SK-N-SH (cell line): ENCODE measurements at regions not wholly inside any gene's neighbourhood (a gene's known extent, or its start where the extent isn't known, plus 50 kb on each side); places are given as distances from the start of the nearest gene placed in this dataset.

Source experiments
- CTCF ChIA-PET: fragments of 300-600, 350-600 bp; formaldehyde crosslinking; extraction: SDS; loops from one replicate; lab custom pipeline; 2021; lab: Yijun Ruan, JAX
- POLR2A ChIA-PET: fragments of 350-600 bp; sonication (Branson Sonifier 250); formaldehyde crosslinking; extraction: SDS; loops from one replicate; lab custom pipeline; 2020; ENCODE audit warnings: antibody characterized with exemption, inconsistent platforms; lab: Yijun Ruan, JAX
- DNase-seq: peaks from one replicate; pipeline ENCODE4 v3.0.0; 2012
- H2AFZ ChIP-seq: fragments of 200-600 bp; sonication (generic); 2 replicates; pipeline ENCODE4 v1.8.1; 2016; ENCODE audit warnings: antibody characterized with exemption, mild to moderate bottlenecking, low read depth
- H3F3A ChIP-seq: fragments of 200-600 bp; sonication (generic); replicated peaks from 2 replicates; pipeline ENCODE3; 2016; ENCODE audit warnings: antibody characterized with exemption, mild to moderate bottlenecking; ENCODE audit not compliant: insufficient read depth
- H3K27ac ChIP-seq, 2 experiments: fragments of 200-500 bp in 1 of 2; fragments of 200-600 bp in 1 of 2; sonication (Bioruptor generic) in 1 of 2; sonication (generic), shearing (Covaris generic) in 1 of 2; 2 replicates each; pipeline versions ENCODE4 v1.5.1 to v1.6.1; 2014 to 2016; ENCODE audit warnings: low read depth in 2 of 2, inconsistent platforms in 1 of 2, low read length in 1 of 2, mild to moderate bottlenecking in 1 of 2, mixed read lengths in 1 of 2
- H3K27me3 ChIP-seq: fragments of 200-600 bp; sonication (generic), shearing (Covaris generic); 2 replicates; pipeline ENCODE4 v1.6.1; 2016; ENCODE audit warnings: mixed run types; ENCODE audit not compliant: insufficient read depth
- H3K36me3 ChIP-seq, 2 experiments: fragments of 200-500 bp in 1 of 2; fragments of 200-600 bp in 1 of 2; sonication (Bioruptor generic) in 1 of 2; sonication (generic) in 1 of 2; replicated peaks in 1 of 2; 2 replicates each; pipeline versions ENCODE3 to v1.5.1; 2014 to 2016; ENCODE audit warnings: low read length in 1 of 2, mild to moderate bottlenecking in 1 of 2; ENCODE audit not compliant: insufficient read depth in 2 of 2, control insufficient read depth in 1 of 2
- H3K4me1 ChIP-seq, 2 experiments: fragments of 200-500 bp in 1 of 2; fragments of 200-600 bp in 1 of 2; sonication (Bioruptor generic) in 1 of 2; sonication (generic), shearing (Covaris generic) in 1 of 2; 2 replicates each; pipeline versions ENCODE4 v1.5.1 to v1.6.1; 2014 to 2016; ENCODE audit warnings: low read depth in 1 of 2, low read length in 1 of 2, mixed run types in 1 of 2; ENCODE audit not compliant: insufficient read depth in 2 of 2, control insufficient read depth in 1 of 2
- H3K4me2 ChIP-seq: fragments of 200-600 bp; sonication (generic), shearing (Covaris generic); 2 replicates; pipeline ENCODE4 v1.6.1; 2017; ENCODE audit warnings: mixed run types
- H3K4me3 ChIP-seq, 2 experiments: fragments of 200-500 bp in 1 of 2; fragments of 200-600 bp in 1 of 2; sonication (Bioruptor generic) in 1 of 2; sonication (generic), shearing (Covaris generic) in 1 of 2; 2 replicates each; pipeline versions ENCODE4 v1.5.1 to v1.8.1; 2014 to 2016; ENCODE audit warnings: low read depth in 2 of 2, inconsistent platforms in 1 of 2, low read length in 1 of 2, mild to moderate bottlenecking in 1 of 2, mixed read lengths in 1 of 2, moderate library complexity in 1 of 2
- H3K79me2 ChIP-seq: fragments of 200-600 bp; sonication (generic); 2 replicates; pipeline ENCODE4 v1.8.1; 2017; ENCODE audit warnings: mild to moderate bottlenecking; ENCODE audit not compliant: insufficient read depth
- H3K9ac ChIP-seq: fragments of 200-600 bp; sonication (generic); 2 replicates; pipeline ENCODE4 v1.6.1; 2017; ENCODE audit warnings: mixed run types
- H3K9me2 ChIP-seq: fragments of 200-600 bp; sonication (generic); 2 replicates; pipeline ENCODE4 v1.6.1; 2017; ENCODE audit warnings: mixed run types
- H3K9me3 ChIP-seq: fragments of 200-600 bp; sonication (generic); 2 replicates; pipeline ENCODE4 v1.6.1; 2017; ENCODE audit warnings: mixed run types, mild to moderate bottlenecking, moderate library complexity
- H4K20me1 ChIP-seq: fragments of 200-600 bp; sonication (generic); 2 replicates; pipeline ENCODE4 v1.6.1; 2017; ENCODE audit warnings: mild to moderate bottlenecking, mixed run types; ENCODE audit not compliant: insufficient read depth
- FOSL2 ChIP-seq: IDR thresholded peaks from 2 replicates; pipeline ENCODE4 v1.4.0; 2012; ENCODE audit warnings: low read depth, mild to moderate bottlenecking, moderate library complexity, borderline replicate concordance
- FOXJ3 ChIP-seq: sonication (generic); formaldehyde crosslinking; IDR thresholded peaks from 2 replicates; pipeline ENCODE4 v1.5.1; 2020; ENCODE audit warnings: mild to moderate bottlenecking, missing genetic modification reagents
- FOXM1 ChIP-seq: IDR thresholded peaks from 2 replicates; pipeline ENCODE4 v1.4.0; 2012; ENCODE audit warnings: low read depth, mild to moderate bottlenecking
- GATA2 ChIP-seq: sonication (generic); formaldehyde crosslinking; IDR thresholded peaks from 2 replicates; pipeline ENCODE4 v1.5.0; 2020; ENCODE audit warnings: mild to moderate bottlenecking, missing genetic modification reagents
- JUND ChIP-seq: IDR thresholded peaks from 2 replicates; pipeline ENCODE4 v1.4.0; 2012
- NFIC ChIP-seq: IDR thresholded peaks from 2 replicates; pipeline ENCODE4 v1.4.0; 2012; ENCODE audit warnings: borderline replicate concordance
- POLR2AphosphoS5 ChIP-seq: IDR thresholded peaks from 2 replicates; pipeline ENCODE4 v1.6.1; 2012; ENCODE audit warnings: low read depth, low read length
- RCOR1 ChIP-seq: fragments of 150-350 bp; IDR thresholded peaks from 2 replicates; pipeline ENCODE4 v1.6.1; 2017; ENCODE audit warnings: antibody characterized with exemption, low read length
- RFX5 ChIP-seq: IDR thresholded peaks from 2 replicates; pipeline ENCODE4 v1.6.1; 2012; ENCODE audit warnings: mild to moderate bottlenecking, improper control_type of control experiment, low read length
- RXRA ChIP-seq: IDR thresholded peaks from 2 replicates; pipeline ENCODE4 v1.4.0; 2012; ENCODE audit warnings: low read depth, mild to moderate bottlenecking, borderline replicate concordance
- SIN3A ChIP-seq: IDR thresholded peaks from 2 replicates; pipeline ENCODE4 v1.6.1; 2012; ENCODE audit warnings: low read depth, mild to moderate bottlenecking, low read length, moderate library complexity, borderline replicate concordance
- SMC3 ChIP-seq: IDR thresholded peaks from 2 replicates; pipeline ENCODE4 v1.6.1; 2012; ENCODE audit warnings: low read depth, low read length, improper control_type of control experiment
- TAF1 ChIP-seq: IDR thresholded peaks from 2 replicates; pipeline ENCODE4 v1.6.1; 2012; ENCODE audit warnings: low read depth, mild to moderate bottlenecking, low read length, moderate library complexity, borderline replicate concordance
- TCF12 ChIP-seq: IDR thresholded peaks from 2 replicates; pipeline ENCODE4 v1.4.0; 2012
- YY1 ChIP-seq: IDR thresholded peaks from 2 replicates; pipeline ENCODE4 v1.4.0; 2012; ENCODE audit warnings: low read depth, mild to moderate bottlenecking
- WGBS: methylation state at CpG from one replicate; pipeline ENCODE4 v1.1.6; 2017; ENCODE audit warnings: low lambda C conversion rate; 5-methylcytosine and 5-hydroxymethylcytosine counted together
- TF ChIP-seq, protein P1 (sequence below): IDR thresholded peaks from 2 replicates; pipeline ENCODE4 v1.4.0; 2012; ENCODE audit warnings: low read depth, borderline replicate concordance
- TF ChIP-seq, protein P2 (sequence below): IDR thresholded peaks from 2 replicates; pipeline ENCODE4 v1.4.0; 2012; ENCODE audit warnings: low read depth, borderline replicate concordance
- TF ChIP-seq, protein P3 (sequence below): fragments of 200-600 bp; sonication (generic); IDR thresholded peaks from 2 replicates; pipeline ENCODE4 v1.6.1; 2017; ENCODE audit warnings: antibody characterized with exemption, mild to moderate bottlenecking, moderate library complexity
- TF ChIP-seq, protein P4 (sequence below): IDR thresholded peaks from 2 replicates; pipeline ENCODE4 v1.4.0; 2012; ENCODE audit warnings: low read depth
- TF ChIP-seq, protein P5 (sequence below): IDR thresholded peaks from 2 replicates; pipeline ENCODE4; 2012

DNA sequence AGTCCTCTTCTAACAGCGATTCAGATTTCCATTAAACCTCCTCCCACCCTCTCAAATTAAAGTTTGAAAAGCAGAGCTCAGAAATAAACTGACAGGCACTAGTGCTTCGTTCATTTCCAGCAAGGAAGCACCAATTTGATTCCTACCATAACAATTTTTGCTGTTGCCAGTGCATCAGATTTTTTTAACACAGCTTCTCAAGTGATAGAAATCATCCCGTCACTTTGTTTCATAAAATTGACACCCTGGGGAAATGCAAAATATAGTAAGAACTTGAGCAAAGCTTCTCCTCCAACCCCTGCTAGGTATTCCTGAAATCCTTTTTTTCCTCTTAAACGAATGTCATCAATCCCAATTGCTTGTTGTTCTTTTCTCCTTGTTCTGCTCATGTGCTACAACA, 332.1 kb downstream of the FOXG1 start:
- no peak for TF ChIP-seq FOXM1
- no peak for TF ChIP-seq TCF12
- TF ChIP-seq, protein P1, sequence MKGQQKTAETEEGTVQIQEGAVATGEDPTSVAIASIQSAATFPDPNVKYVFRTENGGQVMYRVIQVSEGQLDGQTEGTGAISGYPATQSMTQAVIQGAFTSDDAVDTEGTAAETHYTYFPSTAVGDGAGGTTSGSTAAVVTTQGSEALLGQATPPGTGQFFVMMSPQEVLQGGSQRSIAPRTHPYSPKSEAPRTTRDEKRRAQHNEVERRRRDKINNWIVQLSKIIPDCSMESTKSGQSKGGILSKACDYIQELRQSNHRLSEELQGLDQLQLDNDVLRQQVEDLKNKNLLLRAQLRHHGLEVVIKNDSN, result no peak
- TF ChIP-seq, protein P2, sequence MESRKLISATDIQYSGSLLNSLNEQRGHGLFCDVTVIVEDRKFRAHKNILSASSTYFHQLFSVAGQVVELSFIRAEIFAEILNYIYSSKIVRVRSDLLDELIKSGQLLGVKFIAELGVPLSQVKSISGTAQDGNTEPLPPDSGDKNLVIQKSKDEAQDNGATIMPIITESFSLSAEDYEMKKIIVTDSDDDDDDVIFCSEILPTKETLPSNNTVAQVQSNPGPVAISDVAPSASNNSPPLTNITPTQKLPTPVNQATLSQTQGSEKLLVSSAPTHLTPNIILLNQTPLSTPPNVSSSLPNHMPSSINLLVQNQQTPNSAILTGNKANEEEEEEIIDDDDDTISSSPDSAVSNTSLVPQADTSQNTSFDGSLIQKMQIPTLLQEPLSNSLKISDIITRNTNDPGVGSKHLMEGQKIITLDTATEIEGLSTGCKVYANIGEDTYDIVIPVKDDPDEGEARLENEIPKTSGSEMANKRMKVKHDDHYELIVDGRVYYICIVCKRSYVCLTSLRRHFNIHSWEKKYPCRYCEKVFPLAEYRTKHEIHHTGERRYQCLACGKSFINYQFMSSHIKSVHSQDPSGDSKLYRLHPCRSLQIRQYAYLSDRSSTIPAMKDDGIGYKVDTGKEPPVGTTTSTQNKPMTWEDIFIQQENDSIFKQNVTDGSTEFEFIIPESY, result no peak
- TF ChIP-seq RCOR1, result no peak
- TF ChIP-seq, protein P3, sequence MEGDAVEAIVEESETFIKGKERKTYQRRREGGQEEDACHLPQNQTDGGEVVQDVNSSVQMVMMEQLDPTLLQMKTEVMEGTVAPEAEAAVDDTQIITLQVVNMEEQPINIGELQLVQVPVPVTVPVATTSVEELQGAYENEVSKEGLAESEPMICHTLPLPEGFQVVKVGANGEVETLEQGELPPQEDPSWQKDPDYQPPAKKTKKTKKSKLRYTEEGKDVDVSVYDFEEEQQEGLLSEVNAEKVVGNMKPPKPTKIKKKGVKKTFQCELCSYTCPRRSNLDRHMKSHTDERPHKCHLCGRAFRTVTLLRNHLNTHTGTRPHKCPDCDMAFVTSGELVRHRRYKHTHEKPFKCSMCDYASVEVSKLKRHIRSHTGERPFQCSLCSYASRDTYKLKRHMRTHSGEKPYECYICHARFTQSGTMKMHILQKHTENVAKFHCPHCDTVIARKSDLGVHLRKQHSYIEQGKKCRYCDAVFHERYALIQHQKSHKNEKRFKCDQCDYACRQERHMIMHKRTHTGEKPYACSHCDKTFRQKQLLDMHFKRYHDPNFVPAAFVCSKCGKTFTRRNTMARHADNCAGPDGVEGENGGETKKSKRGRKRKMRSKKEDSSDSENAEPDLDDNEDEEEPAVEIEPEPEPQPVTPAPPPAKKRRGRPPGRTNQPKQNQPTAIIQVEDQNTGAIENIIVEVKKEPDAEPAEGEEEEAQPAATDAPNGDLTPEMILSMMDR, result no peak
- TF ChIP-seq JUND, result no peak
- TF ChIP-seq YY1, result no peak
- TF ChIP-seq SMC3, result no peak
- no peak for TF ChIP-seq RFX5
- TF ChIP-seq FOXJ3 (CRISPR knock-in tag), result no peak
- TF ChIP-seq POLR2AphosphoS5, result no peak
- TF ChIP-seq, protein P4, sequence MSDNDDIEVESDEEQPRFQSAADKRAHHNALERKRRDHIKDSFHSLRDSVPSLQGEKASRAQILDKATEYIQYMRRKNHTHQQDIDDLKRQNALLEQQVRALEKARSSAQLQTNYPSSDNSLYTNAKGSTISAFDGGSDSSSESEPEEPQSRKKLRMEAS, result no peak
- no peak for TF ChIP-seq NFIC
- no peak for TF ChIP-seq FOSL2
- no peak for TF ChIP-seq GATA2 (CRISPR knock-in tag)
- no peak for TF ChIP-seq RXRA
- no peak for TF ChIP-seq SIN3A
- TF ChIP-seq, protein P5, sequence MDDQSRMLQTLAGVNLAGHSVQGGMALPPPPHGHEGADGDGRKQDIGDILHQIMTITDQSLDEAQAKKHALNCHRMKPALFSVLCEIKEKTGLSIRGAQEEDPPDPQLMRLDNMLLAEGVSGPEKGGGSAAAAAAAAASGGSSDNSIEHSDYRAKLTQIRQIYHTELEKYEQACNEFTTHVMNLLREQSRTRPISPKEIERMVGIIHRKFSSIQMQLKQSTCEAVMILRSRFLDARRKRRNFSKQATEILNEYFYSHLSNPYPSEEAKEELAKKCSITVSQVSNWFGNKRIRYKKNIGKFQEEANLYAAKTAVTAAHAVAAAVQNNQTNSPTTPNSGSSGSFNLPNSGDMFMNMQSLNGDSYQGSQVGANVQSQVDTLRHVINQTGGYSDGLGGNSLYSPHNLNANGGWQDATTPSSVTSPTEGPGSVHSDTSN, result no peak
- TF ChIP-seq TAF1, result no peak
- no peaks in the 10 kb centered on the region for H3K9me2 ChIP-seq
- DNase-seq, result no peak
- no peaks in the 10 kb centered on the region for H3K9me3 ChIP-seq
- no peak overlapping the region for H3K27ac ChIP-seq
- H3K27me3 ChIP-seq, result 0 out of 2 replicates have a peak, but pooled peaks cover 6% of the 10 kb centered on the region
- no peaks in the 10 kb centered on the region for H4K20me1 ChIP-seq
- 2% methylated on average over 4 of the region's 4 CpGs for WGBS
- ChIA-PET POLR2A (no interaction called here), CTCF (no interaction called here)
- no peaks in the 10 kb centered on the region for H3K36me3 ChIP-seq
- H2AFZ ChIP-seq, result no peak overlapping the region
- no peaks in the 10 kb centered on the region for H3K4me1 ChIP-seq
- no peaks in the 10 kb centered on the region for H3F3A ChIP-seq
- no peak overlapping the region for H3K9ac ChIP-seq
- H3K4me2 ChIP-seq, result no peak overlapping the region
- H3K79me2 ChIP-seq, result no peaks in the 10 kb centered on the region
- H3K4me3 ChIP-seq, result no peak overlapping the region
